ENCODE measurements at regions not wholly inside any gene's neighbourhood (a gene's known extent, or its start where the extent isn't known, plus 50 kb on each side); places are given as distances from the start of the nearest gene placed in this dataset.
"Not testable (repeated sequence)": the region's sequence is repeated elsewhere in the genome, so short reads cannot be mapped to it uniquely, and the experiment has no call there.

DNA sequence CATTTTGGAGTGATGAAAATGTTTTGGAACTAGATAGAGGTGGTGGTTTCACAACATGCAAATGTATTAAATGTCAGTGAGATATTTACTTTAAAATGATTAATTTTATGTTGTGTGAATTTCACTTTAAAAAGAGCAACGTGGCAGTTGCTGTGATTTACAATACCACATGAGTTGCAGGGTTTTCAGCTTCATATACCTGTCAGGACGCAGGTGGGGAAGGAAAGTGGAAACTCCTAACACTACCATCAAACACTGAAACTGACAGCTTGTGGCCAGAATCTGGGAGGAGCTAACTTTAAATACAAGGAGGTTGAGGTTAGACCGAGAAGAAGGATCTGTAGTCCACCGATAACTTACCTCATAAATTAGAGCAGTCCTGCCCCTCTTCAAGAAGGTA lies 168.9 kb upstream of the TMEM72 start:
- DNase-seq (ENCODE audit: low read depth in 2 of 2), result no peak

DNA sequence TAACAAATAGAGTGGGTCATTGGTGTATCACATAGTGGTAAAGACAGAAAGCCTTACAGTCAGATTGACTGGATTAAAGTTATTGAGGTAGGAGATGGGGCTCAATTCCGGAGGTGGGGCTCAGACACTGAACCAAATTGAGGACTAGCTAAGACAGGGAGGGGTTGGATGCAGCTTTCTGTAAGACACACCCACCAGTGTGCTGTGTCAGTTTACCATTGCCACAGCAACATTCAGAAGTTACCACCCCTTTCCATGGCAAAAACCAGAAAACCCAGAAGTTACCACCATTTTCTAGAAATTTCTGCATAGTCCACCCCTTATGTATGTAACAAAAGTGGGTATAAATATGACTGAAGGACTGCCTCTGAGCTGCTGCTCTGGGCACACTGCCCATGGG lies 167.6 kb upstream of the TMEM72 start:
- no peak for DNase-seq (ENCODE audit: low read depth in 2 of 2)

DNA sequence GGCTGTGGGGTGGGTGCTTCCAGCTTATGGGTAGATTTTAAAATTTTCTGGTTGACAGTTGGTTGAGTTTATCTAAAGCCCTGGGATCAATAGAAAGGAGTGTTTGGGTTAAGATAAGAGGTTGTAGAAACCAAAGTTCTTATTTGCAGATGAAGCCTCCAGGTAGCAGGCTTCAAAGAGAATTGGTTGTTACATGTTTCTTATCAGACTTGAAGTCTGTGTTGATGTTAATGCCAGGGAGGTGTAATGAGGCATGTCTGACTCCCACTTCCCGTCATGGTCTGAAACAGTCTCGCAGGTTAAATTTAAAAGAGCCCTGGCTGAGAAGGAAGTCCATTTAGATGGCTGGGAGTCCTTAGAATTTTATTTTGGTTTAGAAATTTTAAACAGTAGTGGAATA lies 165.2 kb upstream of the TMEM72 start:
- no peak for DNase-seq (ENCODE audit: low read depth in 2 of 2)

DNA sequence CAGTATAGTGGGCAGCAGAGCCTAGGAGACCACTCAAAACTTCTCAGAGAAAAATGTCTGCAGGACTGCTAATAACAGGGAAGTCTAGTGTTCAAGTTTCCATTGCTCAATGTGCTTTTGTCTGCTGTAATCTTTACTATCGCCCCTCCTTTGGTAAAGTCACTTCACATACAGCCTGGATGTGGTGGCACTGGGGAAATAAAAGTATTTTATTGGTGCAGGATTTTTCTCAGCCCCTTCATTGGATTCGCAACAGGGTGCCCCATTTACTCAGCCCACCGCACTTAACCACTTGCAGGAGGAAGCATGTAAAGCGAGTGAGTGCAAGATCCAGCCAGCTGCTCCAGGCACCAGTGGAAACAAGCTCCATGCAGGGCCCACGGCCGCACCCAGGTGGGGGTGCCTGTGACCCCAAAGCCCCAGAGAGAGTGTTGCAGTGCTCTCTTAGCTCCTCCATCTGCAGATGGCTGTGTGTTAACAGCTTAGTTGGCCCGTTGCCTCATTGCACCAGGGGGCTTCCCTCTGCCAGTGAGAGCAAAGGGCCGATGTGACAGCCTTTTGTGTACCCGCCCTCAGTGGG lies 163.5 kb upstream of the TMEM72 start:
- DNase-seq (ENCODE audit: low read depth in 2 of 2), result no peak

DNA sequence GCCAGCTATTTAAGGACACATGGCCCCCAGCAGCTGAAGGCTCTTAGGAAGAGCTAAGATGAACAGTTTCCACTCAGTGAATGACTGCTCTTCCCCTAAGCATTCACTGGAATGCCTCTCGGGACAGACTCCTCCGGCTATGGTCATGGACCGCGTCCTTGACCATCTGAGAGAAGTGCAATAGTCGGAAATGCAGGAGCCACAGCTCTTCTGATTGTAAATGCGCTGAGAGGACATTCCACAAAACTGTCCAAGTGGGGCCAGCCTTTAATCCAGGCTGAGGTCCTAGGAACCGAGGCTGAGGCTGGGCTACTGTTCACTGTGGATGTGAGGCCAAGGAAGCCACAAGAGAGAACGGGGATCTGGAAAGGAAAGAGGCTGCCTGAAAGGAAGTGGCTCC lies 162.0 kb upstream of the TMEM72 start:
- no peak for DNase-seq (ENCODE audit: low read depth in 2 of 2)

DNA sequence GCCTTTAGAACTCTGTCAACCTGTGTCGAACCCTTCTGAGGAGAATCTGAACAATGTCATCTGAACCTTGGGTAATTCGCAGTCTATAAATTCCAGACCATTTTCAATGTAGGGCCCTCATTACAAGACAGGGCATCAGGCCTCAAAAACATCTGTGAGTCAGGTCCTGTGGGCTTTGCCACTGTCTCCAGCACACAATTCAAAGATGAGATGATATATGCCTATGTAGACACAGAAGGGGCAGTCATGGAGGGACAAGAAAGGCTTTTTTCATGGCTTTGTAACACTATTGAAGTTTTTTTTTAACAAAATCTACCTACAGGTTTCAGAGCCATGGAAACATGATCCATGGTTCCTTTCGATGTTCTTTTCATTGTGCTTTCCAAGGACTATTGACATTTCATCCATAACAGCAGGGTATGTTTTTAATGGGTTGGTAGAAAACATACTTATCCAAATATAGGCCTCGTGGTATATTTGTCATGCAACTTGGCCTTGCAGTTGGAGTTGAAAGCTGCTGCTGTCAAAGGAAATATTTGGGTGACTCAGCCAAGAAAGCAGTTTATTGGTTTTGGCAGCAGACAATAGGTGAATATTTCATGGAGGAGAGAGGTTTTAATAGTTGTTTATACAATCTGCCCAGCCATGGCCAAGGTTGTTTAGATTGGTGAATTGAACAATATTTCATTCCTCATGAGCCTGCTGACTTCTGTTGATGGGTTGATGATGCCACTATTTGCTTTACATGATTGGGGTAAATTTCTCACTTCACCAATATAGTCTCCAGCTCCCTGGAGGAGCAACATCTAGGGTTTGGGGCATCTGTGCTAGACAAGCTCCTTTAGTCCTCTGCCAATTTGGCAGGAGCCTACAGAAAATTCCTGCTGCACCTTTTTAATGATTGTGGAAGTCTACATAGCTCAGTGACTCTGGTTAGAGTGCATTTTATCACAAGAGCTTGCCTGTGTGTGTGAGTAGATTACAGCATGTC lies 158.4 kb upstream of the TMEM72 start:
- no peak for DNase-seq (ENCODE audit: low read depth in 2 of 2)

DNA sequence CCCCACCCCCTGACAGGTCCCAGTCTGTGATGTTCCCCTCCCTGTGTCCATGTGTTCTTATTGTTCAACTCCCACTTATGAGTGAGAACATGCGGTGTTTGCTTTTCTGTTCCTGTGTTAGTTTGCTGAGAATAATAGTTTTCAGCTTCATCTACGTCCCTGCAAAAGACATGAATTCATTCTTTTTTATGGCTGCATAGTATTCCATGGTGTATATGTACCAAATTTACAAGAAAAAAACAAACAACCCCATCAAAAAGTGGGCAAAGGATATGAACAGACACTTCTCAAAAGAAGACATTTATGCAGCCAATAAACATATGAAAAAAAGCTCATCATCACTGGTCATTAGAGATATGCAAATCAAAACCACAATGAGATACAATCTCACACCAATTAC lies 156.8 kb upstream of the TMEM72 start:
- DNase-seq (ENCODE audit: low read depth in 2 of 2), result not testable (repeated sequence)

DNA sequence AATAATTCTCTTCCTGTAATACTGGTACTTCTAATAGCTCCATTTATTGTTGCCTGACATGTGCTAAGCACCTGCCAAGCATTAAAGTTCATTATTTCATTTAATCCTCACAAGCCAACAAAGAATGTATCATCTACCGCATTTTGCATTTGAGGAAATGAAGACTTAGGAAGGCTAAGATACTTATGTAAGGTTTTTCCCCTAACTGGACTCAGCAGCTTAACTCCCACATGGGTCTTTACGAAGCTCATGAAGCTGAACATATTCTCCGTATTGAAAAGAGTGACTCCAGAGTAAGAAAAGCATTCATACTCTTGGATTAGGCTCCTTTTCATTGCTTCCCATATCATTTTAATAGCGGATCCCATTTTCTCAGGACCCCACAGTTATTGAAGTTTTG lies 155.7 kb upstream of the TMEM72 start:
- no peak for DNase-seq (ENCODE audit: low read depth in 2 of 2)

DNA sequence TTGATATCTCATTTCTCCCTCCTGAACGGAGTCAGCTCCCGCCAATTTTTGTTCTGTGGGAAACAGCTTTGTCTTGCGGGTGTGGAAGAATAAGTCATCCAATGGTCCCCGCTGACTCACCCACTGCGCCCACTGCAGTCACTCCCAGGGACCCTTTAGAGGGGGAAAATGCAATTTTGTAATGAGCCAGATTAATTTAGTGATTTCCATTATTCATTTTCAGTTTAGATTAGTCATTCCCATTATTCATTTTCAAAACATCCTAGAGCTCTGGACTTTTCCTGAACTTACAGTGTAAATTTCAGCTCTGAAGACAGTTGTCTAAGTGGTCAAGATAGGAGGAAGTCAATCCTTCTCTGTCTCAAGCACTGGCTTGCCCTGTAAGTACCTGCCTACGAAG lies 154.9 kb upstream of the TMEM72 start:
- no peak for DNase-seq (ENCODE audit: low read depth in 2 of 2)

DNA sequence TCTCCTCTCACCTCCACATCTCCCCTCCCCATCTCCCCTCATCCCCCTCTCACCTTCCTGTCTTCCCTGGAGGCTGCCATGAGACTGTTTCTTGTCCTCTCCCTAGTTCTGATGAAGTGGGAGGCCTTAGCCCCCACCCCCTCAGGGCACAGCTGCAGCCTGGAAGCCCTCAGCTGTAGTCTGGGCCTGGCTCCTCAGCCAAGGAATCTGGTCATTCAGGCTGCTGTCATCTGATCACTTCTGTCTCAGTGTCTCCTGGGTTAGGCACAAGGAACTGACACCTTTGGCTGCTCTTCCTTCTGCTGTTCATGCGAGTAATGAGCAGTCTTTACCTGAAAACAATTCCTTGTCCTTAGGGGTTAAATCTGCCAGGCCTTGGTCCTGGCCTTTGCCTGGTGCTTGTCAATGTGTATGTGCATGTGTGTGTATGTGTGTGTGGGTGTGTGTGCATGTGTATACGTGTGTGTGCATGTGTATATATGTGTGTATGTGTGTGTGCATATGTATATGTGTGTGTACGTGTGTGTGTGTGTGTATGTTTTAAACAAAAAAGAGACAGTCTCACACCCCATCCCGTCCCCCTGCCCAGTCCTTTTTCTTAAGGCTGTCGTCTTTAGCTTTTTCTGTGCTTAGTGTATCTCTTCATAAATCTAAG lies 153.5 kb upstream of the TMEM72 start:
- no peak for DNase-seq (ENCODE audit: low read depth in 2 of 2)

- DNase-seq (ENCODE audit: low read depth in 2 of 2), result no peak
Measured at GRCh38 chr10:44759122-44759521, 152.0 kb upstream of the TMEM72 start.

GRCh38 chr10:44760513-44760912 lies 150.6 kb upstream of the TMEM72 start:
- DNase-seq (ENCODE audit: low read depth in 2 of 2), result no peak

GRCh38 chr10:44761076-44761475 lies 150.1 kb upstream of the TMEM72 start:
- no peak for DNase-seq (ENCODE audit: low read depth in 2 of 2)

DNA sequence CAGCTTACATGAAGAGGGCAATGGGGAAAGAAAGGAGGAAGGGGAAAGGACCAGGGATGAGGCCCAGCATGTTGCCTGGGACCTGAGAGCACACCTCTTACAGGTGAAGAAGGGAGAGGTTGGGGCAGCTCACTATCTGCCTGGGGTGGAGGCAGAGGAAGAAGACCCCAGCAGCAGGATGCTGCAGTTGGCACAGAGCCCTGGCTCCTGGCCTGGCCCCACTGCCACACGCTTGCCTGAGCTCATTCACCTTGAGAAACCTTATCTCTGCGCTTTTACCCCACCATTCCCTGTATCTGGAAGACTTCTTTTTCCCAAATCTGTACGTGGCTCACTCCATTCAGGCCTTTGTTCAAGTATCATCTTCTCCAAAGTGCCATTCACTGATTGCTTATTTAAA lies 147.8 kb upstream of the TMEM72 start:
- DNase-seq (ENCODE audit: low read depth in 2 of 2), result no peak

DNA sequence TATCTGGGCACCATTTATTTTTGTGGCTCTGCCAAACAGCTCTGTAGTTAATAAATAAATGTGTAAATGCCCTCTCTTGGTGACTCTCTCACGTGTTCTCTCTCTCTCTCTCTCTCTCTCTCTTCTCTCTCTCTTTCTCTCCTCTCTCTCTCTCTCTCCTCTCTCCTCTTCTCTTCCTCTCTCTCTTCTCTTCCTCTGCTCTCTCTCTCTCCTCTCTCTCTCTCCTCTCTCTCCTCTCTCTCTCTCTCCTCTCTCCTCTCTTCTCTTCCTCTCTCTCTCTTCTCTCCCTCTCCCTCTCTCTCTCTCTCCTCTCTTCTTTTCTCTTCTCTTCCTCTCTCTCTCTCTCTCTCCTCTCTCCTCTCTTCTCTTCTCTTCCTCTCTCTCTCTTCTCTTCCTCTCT lies 145.8 kb upstream of the TMEM72 start:
- DNase-seq (ENCODE audit: low read depth in 2 of 2), result no peak

DNA sequence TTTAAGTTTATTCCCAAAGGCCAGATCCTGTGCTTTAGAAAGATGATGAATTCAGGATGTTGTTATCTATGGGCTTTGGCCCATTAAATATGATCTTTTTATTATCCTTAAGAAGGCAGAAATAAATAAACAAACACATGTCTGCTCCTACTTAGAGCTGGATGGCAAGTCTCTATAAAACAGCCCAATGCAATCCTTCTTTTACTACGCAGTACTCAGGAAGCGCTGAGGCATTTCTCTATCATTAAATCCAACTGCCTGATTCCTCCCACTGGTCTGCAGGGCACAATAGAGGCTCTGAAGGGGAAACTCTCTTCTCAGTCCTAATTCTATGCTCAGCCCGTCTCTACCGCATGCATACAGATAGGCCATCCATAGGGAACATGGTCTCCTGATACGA lies 144.5 kb upstream of the TMEM72 start:
- DNase-seq (ENCODE audit: low read depth in 2 of 2), result no peak

GRCh38 chr10:44769450-44769849 lies 141.7 kb upstream of the TMEM72 start:
- no peak for DNase-seq (ENCODE audit: low read depth in 2 of 2)

GRCh38 chr10:44771233-44771995 lies 139.7 kb upstream of the TMEM72 start:
- DNase-seq (ENCODE audit: low read depth in 2 of 2), result no peak

- DNase-seq (ENCODE audit: low read depth in 2 of 2), result no peak
Measured at GRCh38 chr10:44773565-44773964, 137.6 kb upstream of the TMEM72 start.

- DNase-seq (ENCODE audit: low read depth in 2 of 2), result no peak
Measured at GRCh38 chr10:44774676-44775401, 136.3 kb upstream of the TMEM72 start.

- no peak for DNase-seq (ENCODE audit: low read depth in 2 of 2)
Measured at GRCh38 chr10:44775402-44775741, 135.8 kb upstream of the TMEM72 start.

GRCh38 chr10:44776181-44776580 lies 135.0 kb upstream of the TMEM72 start:
- no peak for DNase-seq (ENCODE audit: low read depth in 2 of 2)
